Lung (tissue), 11 donors: ENCODE measurements at regions not wholly inside any gene's neighbourhood (a gene's known extent, or its start where the extent isn't known, plus 50 kb on each side); places are given as distances from the start of the nearest gene placed in this dataset.

Experiments used
- ATAC-seq: fragments of 200-7000 bp; cut with Tn5 transposase; one replicate; pipeline ENCODE4 v1.9.1; 2020; ENCODE audit warnings: moderate number of reproducible peaks; ENCODE audit not compliant: insufficient read depth, low FRiP score
- DNase-seq, 3 donors: peaks; one replicate each; pipeline ENCODE4 v3.0.0-alpha.2; 2013 to 2017
- H3K27ac ChIP-seq, 2 donors: one replicate each; pipeline ENCODE4 v1.5.1; 2013; ENCODE audit warnings: mild to moderate bottlenecking in 2 of 2, moderate library complexity in 2 of 2, control low read depth in 1 of 2, inconsistent platforms in 1 of 2, low read depth in 1 of 2, low read length in 1 of 2
- H3K27me3 ChIP-seq, 3 donors: one replicate each; pipeline ENCODE4 v1.5.1; 2013; ENCODE audit warnings: low read length in 2 of 3; ENCODE audit not compliant: control insufficient read depth in 3 of 3, insufficient read depth in 3 of 3
- H3K36me3 ChIP-seq, 4 donors: one replicate each; pipeline ENCODE4 v1.5.1; 2013; ENCODE audit warnings: low read length in 4 of 4, mild to moderate bottlenecking in 1 of 4, moderate library complexity in 1 of 4; ENCODE audit not compliant: control insufficient read depth in 4 of 4, insufficient read depth in 4 of 4
- H3K4me1 ChIP-seq, 5 donors: one replicate each; pipeline ENCODE4 v1.5.1; 2013; ENCODE audit warnings: low read length in 5 of 5, mild to moderate bottlenecking in 2 of 5, moderate library complexity in 1 of 5; ENCODE audit not compliant: control insufficient read depth in 5 of 5, insufficient read depth in 5 of 5
- H3K4me3 ChIP-seq: one replicate; pipeline ENCODE4 v1.5.1; 2013; ENCODE audit warnings: mild to moderate bottlenecking, control low read depth, moderate library complexity
- H3K9ac ChIP-seq, 2 donors: one replicate each; pipeline ENCODE4 v1.5.1; 2013; ENCODE audit warnings: low read length in 2 of 2, control low read depth in 1 of 2; ENCODE audit not compliant: insufficient read depth in 1 of 2
- H3K9me3 ChIP-seq, 4 donors: one replicate each; pipeline ENCODE4 v1.5.1; 2013; ENCODE audit warnings: low read length in 3 of 4, mild to moderate bottlenecking in 1 of 4, moderate library complexity in 1 of 4; ENCODE audit not compliant: control insufficient read depth in 4 of 4, insufficient read depth in 3 of 4
- WGBS, 2 donors: extraction: QIAGEN DNeasy Blood & Tissue Kit; methylation state at CpG; one replicate each; pipeline ENCODE4 v1.1.7; 2013; 5-methylcytosine and 5-hydroxymethylcytosine counted together
- TF ChIP-seq, protein P1 (sequence below): IDR thresholded peaks from 2 replicates; pipeline ENCODE4 v1.5.1; 2012; ENCODE audit warnings: mild to moderate bottlenecking; ENCODE audit errors: control extremely low read depth, extremely low read depth
- donor health status: control.
- donor health status: control.
- donor health status: Bipolar disorder and iron deficiency.
- donor health status: healthy.
- donor health status: DM: yes; HTN: yes; CAD: no.

DNA sequence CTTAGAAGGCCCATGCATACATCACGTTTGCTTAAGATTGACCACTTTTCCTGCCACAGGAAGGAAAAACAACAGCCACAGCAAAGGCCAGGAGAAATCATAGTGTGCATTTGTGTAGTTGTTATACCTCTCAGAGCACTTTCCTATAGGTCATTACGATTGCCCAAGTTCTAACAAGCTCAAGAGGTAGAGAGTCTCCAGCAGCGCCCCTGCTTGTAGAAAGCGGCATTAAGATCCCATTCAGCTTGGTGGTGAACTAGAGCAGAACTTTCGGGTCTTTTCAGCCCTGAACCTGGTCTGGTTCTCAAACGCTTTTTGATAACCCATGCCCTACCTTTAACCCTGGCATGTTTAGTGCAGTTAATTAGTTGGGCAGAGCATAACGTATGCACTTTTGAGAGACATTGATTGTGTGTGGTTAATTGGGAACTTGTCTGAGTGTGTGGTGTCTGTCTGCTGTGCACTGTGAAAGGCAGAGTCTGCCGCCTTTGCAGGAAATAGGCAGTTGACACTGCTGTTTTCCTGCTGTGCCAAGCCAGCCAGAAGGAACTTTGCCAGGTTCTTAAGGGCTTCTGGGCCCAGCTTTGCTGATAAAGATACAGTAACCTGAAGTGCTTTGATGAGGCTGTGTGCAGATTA is 109.9 kb upstream of the CLMP start:
- Histone ChIP-seq H3K36me3 (no peaks in the 10 kb centered on the region), H3K9ac (no peak overlapping the region), H3K27ac (no peak overlapping the region), H3K4me3 (no peak overlapping the region), H3K27me3 (peaks cover 0 to 22% (median 18%) of the 10 kb centered on the region in 3 donors), H3K4me1 (peaks cover 0 to 17% (median 10%) of the 10 kb centered on the region in 5 donors), H3K9me3 (no peaks in the 10 kb centered on the region)
- DNase-seq (peak in 1 of 3 donors; percentile 35), ATAC-seq (no peak)
- TF ChIP-seq, protein P1, sequence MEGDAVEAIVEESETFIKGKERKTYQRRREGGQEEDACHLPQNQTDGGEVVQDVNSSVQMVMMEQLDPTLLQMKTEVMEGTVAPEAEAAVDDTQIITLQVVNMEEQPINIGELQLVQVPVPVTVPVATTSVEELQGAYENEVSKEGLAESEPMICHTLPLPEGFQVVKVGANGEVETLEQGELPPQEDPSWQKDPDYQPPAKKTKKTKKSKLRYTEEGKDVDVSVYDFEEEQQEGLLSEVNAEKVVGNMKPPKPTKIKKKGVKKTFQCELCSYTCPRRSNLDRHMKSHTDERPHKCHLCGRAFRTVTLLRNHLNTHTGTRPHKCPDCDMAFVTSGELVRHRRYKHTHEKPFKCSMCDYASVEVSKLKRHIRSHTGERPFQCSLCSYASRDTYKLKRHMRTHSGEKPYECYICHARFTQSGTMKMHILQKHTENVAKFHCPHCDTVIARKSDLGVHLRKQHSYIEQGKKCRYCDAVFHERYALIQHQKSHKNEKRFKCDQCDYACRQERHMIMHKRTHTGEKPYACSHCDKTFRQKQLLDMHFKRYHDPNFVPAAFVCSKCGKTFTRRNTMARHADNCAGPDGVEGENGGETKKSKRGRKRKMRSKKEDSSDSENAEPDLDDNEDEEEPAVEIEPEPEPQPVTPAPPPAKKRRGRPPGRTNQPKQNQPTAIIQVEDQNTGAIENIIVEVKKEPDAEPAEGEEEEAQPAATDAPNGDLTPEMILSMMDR, result no peak
- WGBS, 2 donors, result 41 to 43% methylated on average over 8 of the region's 8 CpGs

DNA sequence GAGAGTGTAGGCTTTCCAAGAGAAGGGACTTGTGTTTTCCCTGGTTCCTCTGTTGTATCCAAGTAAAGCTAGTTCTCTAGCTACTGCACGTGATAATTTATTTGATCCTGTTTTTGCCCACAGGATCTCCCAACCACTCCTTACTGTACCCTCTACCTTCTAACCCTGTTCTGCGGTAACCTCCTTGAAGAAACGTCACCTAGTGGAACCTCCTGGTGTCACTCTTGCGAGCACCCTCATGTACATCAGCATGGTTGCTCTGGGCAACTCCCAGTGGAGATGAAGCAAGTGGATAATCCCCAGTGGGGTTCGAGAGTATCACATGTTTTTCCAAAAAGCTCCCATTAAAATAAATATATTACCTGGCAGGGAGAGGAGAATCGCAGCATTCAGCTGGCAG is 108.9 kb upstream of the CLMP start:
- Histone ChIP-seq H3K4me1 (peaks cover 0 to 17% (median 10%) of the 10 kb centered on the region in 5 donors), H3K27me3 (peaks cover 0 to 22% (median 18%) of the 10 kb centered on the region in 3 donors), H3K9me3 (peaks cover 0 to under 1% (median 0%) of the 10 kb centered on the region in 4 donors), H3K36me3 (no peaks in the 10 kb centered on the region), H3K9ac (no peak overlapping the region), H3K4me3 (no peak overlapping the region), H3K27ac (no peak overlapping the region)
- DNase-seq, result no peak
- TF ChIP-seq, protein P1, result no peak
- 89 to 90% methylated on average over 6 of the region's 6 CpGs for WGBS, 2 donors
- ATAC-seq, result no peak

DNA sequence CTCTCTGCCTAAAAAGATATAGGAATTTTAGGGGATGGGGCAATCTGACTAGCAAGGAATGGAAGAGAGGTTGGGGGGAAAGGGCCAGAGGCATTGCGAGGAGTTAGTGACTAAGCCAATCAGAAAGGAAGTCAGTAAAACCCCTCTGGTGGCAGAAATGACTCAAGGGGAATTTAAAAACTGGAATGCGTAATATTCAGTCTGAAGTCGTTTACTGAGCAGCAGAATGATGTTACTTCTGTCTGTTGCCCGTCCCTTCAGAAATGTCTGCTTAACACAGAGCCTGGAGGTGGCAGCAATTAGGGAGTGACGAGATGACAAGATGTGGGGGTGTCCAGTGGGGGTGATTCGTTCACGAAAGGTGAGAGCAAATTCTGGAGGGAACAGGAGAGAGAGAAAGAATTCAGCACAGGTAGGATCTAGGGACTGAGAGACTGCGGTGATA is 107.7 kb upstream of the CLMP start:
- DNase-seq (peak in 2 of 3 donors; percentile 14 to 30), ATAC-seq (no peak)
- no peak overlapping the region for H3K4me3 ChIP-seq
- H3K27ac ChIP-seq, result no peak overlapping the region
- TF ChIP-seq, protein P1, result no peak
- peaks cover 0 to 17% (median 6%) of the 10 kb centered on the region in 5 donors for H3K4me1 ChIP-seq
- peaks cover 0 to 3% (median 0%) of the 10 kb centered on the region in 4 donors for H3K9me3 ChIP-seq
- no peak overlapping the region for H3K9ac ChIP-seq
- H3K27me3 ChIP-seq, result peaks cover 0 to 22% (median 18%) of the 10 kb centered on the region in 3 donors
- no peaks in the 10 kb centered on the region for H3K36me3 ChIP-seq
- 48 to 55% methylated on average over 8 of the region's 8 CpGs for WGBS, 2 donors
